Left ventricle myocardium superior (tissue), 1 donor: ENCODE measurements at regions not wholly inside any gene's neighbourhood (a gene's known extent, or its start where the extent isn't known, plus 50 kb on each side); places are given as distances from the start of the nearest gene placed in this dataset.
"Not testable (repeated sequence)": the region's sequence is repeated elsewhere in the genome, so short reads cannot be mapped to it uniquely, and the experiment has no call there.

Experiments
- ATAC-seq: fragments of 200-7000 bp; cut with Tn5 transposase; one replicate; pipeline ENCODE4 v1.9.1; 2020; ENCODE audit warnings: mild to moderate bottlenecking, moderate library complexity
- DNase-seq: peaks from one replicate; pipeline ENCODE4 v3.0.0-alpha.2; 2020
- intact Hi-C: fragments of 100-400 bp; cut with micrococcal nuclease; formaldehyde crosslinking; loops from one replicate; pipeline ENCODE4 v1.11.0; 2022
- donor health status: DM: no; HTN: yes; CAD: no; lungs with severe emphysema.

- intact Hi-C loops, result no loop called here
- ATAC-seq, result no peak
- DNase-seq, result no peak
Measured at GRCh38 chr22:35475545-35475944, 65.1 kb upstream of the RASD2 start.

DNA sequence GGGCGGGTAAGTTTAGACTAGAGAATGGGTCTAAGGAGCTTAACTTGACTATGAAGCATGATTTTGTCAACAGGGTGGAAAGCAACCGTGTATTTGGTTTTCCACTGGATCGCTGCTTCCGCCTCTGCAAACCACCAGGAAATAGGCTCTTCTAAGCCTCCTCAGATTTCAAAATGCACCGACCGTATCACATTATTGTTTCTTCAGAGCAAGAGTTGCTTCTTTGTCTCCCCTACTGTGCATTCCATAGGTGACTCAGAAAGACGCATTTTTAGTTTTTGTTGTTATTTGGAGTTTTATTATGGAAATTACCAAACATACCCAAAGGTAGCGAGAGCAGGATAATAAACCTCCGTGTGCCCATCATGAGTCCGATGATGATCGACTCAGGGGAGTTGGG is 64.3 kb upstream of the RASD2 start:
- no peak for DNase-seq
- no peak for ATAC-seq
- intact Hi-C loops, result no loop called here

GRCh38 chr22:35477911-35478582 is 62.6 kb upstream of the RASD2 start:
- intact Hi-C loops, result no loop called here
- peak; percentile 68 for ATAC-seq
- DNase-seq, result peak; percentile 62

DNA sequence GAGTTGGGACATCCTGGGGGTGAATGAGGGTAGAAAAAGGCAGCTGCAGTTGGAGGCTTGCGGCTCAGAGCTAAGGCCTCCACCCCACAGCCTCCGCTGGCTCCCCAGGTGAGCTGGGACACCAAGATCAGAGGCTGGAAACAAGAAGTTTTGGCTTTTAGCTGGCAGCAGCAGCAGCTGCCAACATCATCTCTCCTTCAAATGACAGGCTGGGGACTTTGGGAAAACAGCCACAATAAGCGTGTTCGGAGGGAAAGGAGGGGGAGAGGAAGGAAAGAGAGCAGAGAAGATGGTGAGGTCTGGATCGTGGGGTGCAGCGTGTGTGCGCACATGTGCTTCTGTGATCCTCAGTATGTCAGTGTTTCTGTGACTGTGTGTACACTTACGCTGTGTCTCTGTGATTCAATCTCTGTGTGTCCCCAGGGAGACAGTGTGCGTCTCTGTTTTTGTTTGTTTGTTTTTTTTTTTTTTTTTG is 62.0 kb upstream of the RASD2 start:
- intact Hi-C loops, result no loop called here
- DNase-seq, result no peak
- ATAC-seq, result peak; percentile 49

DNA sequence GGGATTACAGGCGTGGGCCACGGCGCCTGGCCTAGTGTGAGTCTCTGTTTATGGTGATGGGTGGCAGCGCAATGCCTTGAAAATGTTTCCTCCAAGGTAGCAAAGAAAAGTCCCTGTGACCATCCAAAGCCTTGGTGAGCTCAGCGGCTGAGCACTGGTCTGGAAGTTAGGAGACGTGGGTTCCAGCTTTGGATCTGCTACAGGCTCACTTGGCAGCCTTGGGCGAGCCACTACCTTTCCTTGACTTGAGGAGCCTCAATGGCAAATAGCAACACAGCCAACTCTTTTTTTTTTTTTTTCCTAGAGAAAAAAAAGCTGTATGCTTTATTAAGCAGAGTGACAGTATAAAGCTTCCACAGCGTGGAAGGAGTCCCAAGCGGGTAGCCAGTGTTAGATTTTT is 61.3 kb upstream of the RASD2 start:
- DNase-seq (no peak), ATAC-seq (no peak)
- intact Hi-C loops, result no loop called here

DNA sequence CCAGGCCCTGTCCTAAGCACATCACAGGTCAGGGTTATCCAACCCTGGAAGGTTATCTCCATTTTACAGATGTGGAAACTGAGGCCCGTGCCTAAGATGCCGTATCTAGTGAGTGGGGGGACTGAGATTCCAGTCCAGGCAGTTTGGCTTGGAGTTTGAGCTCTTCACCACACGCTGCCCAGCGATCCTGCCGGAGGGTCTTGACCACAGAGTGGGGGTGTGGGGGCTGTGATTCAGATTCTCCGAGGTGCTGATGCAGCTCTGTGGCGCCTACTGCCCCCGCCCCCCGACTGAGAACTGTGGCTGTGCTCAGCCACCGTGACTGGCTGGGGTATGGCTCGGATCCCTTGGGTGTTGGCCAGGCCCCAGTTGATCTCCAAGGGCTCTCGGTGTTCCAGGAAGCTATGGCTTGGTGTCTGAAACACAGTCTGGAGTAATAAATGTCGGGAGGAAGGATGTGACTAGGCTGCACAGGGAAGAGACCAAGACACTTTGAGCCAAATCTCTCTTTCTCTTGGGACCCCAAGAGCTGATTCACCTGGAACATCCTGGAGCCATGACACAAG is 60.6 kb upstream of the RASD2 start:
- intact Hi-C loops, result no loop called here
- no peak for DNase-seq
- ATAC-seq, result peak; percentile 55

GRCh38 chr22:35480627-35481550 is 59.7 kb upstream of the RASD2 start:
- intact Hi-C loops, result no loop called here
- ATAC-seq, result peak; percentile 19
- no peak for DNase-seq

- intact Hi-C loops, result no loop called here
- ATAC-seq, result no peak
- DNase-seq, result no peak
Measured at GRCh38 chr22:35482311-35482710, 58.3 kb upstream of the RASD2 start.

- no peak for DNase-seq
- intact Hi-C loops, result no loop called here
- ATAC-seq, result no peak
Measured at GRCh38 chr22:35482974-35483373, 57.7 kb upstream of the RASD2 start.

DNA sequence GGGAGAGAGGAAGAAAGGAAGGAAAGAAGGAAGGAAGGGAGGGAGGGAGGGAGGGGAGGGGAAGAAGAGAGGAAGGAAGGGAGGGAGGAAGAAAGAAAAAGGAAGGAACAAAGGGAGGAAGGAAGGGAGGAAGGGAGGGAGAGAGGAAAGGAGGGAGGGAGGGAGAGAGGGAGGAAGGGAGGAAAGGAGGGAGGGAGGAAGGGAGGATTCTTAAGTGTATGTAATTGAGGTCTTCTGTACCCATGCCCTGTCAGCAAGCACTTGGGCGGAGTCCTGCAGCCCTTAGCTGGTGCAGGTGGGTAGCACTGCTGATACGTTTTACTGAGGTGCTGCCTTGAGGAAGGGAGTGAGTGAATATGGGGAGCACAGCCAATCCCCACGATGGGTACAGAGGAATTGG is 56.9 kb upstream of the RASD2 start:
- no peak for ATAC-seq
- DNase-seq, result no peak
- intact Hi-C loops, result no loop called here

DNA sequence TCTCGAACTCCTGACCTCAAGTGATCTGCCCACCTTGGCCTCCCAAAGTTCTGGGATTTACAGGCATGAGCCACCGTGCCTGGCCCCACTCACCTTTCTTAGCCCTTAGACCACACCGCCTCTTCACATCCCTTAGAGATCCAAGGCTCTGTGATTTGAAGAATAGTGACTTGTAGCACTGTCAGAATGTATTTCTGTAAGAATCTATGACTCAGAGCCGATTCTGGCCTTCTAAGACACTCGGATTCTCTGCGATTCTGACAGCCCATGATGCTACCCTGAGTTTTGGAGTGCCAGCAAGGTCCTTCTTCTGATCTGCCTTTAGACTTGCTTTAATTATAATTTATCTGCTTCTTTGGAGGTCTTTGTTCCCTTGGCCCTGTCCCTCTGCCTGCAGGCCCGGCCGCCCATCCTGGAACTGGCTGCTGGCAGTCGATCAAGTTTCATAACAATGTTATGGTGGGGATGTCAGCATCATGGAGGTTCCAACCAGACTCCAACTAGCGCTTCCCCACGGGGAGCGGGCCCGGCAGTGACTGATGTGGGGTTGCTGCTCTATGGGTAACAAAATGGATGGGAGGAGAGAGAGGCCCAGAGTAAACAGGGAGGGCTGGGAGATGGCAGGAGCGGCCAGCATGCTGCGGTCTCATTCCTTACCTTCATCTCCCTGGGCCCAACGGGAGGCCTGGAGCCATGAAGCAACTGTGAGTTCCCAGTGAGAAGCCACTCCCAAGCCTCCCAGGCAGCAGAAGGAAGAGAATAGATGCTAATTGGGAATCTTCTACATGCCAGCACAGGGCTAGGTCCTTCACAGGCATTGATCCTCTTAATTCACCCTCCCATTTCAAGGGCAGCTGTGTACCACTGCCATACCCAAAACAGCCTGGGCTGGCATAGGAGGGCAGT is 55.7 kb upstream of the RASD2 start:
- DNase-seq (no peak), ATAC-seq (no peak)
- intact Hi-C loops, result no loop called here

DNA sequence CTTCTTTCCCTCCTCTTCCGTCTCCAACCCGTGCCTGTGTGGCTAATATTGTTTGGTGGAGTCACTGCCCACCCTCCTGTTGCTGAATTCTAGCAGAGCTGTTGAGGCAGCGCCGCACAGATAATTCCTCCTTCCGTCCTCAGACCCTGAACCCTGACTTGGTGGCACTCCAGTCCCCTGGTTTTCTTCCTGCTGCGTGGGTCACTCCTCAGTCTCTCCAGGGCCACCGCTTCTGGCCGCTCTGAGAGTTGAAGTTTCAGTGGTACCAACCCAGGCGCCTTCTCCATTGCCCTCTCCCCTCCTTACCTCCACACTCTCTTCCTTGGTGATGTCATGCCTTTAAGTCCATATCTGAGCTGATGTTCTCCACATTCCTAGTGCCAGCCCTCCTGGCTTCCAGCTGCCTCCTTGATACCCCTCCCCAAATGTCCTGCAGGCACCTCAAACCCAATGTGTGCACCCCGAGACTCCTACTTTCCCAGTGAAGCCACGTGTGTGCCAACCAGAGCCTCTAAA is 54.5 kb upstream of the RASD2 start:
- DNase-seq, result no peak
- intact Hi-C loops, result no loop called here
- ATAC-seq, result no peak

- ATAC-seq, intact Hi-C loops, DNase-seq: not testable (repeated sequence)
Measured at GRCh38 chr22:35487623-35488022, 53.0 kb upstream of the RASD2 start.

DNA sequence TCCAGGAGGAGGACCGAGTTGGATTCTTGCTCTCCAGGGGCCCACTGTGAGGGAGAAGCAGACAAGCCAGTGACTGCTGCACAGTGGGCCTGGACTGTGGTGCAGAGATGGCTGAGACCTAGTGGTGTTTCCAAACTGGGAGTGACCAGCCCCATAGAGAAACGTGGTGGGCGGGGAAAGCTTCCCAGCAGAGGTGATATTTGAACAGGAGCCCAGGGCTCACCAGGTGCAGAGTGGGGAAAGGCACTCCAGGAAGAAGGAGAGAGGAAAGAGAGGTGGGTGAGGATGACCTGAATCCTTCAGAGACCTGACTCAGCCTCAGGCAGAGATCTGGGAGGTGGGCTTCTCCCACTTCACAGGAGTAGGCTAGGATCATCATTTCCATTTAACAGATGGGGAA is 52.1 kb upstream of the RASD2 start:
- intact Hi-C loops, result no loop called here
- no peak for DNase-seq
- no peak for ATAC-seq

- intact Hi-C loops, result no loop called here
- ATAC-seq (no peak), DNase-seq (no peak)
Measured at GRCh38 chr22:35489239-35489638, 51.4 kb upstream of the RASD2 start.
